Erythroblast (primary cell): ENCODE measurements at regions not wholly inside any gene's neighbourhood (a gene's known extent, or its start where the extent isn't known, plus 50 kb on each side); places are given as distances from the start of the nearest gene placed in this dataset.

Source experiments
- GATA1 ChIP-seq: IDR thresholded peaks from 2 replicates; pipeline ENCODE4 v1.6.1; 2011; ENCODE audit warnings: low read depth, mild to moderate bottlenecking, control low read depth, low read length, moderate library complexity
- POLR2A ChIP-seq: IDR thresholded peaks from 2 replicates; pipeline ENCODE4 v1.6.1; 2011; ENCODE audit warnings: mild to moderate bottlenecking, low read length

GRCh38 chrX:39586359-39586758, 511.4 kb downstream of the BCOR start:
- no peak for TF ChIP-seq POLR2A
- no peak for TF ChIP-seq GATA1
